CD14-positive monocyte (primary cell): ENCODE measurements at regions not wholly inside any gene's neighbourhood (a gene's known extent, or its start where the extent isn't known, plus 50 kb on each side); places are given as distances from the start of the nearest gene placed in this dataset.

Experiments
- DNase-seq, 3 donors: peaks; one replicate each; pipeline ENCODE4 v3.0.0-alpha.2; 2011 to 2022
- H2AFZ ChIP-seq: 2 replicates; pipeline ENCODE4 v1.6.0; 2012; ENCODE audit warnings: mild to moderate bottlenecking, low read depth, low read length, inconsistent platforms; ENCODE audit not compliant: insufficient read depth, poor library complexity, severe bottlenecking
- H3K27ac ChIP-seq, 2 donors: 1 replicate in 1 of 2; 2 replicates in 1 of 2; pipeline ENCODE4 v1.5.1; 2012 to 2013; ENCODE audit warnings: low read length in 2 of 2, control low read depth in 1 of 2, inconsistent platforms in 1 of 2, low read depth in 1 of 2, mild to moderate bottlenecking in 1 of 2
- H3K27me3 ChIP-seq, 2 donors: one replicate each; pipeline versions ENCODE4 v1.6.0 to v1.6.1; 2011 to 2013; ENCODE audit warnings: low read length in 2 of 2; ENCODE audit not compliant: control insufficient read depth in 2 of 2, insufficient read depth in 2 of 2
- H3K36me3 ChIP-seq, 2 donors: replicated peaks in 1 of 2; 1 replicate in 1 of 2; 2 replicates in 1 of 2; pipeline versions ENCODE4 v1.5.1 to v1.6.1; 2012 to 2013; ENCODE audit warnings: low read length in 2 of 2, control low read depth in 1 of 2, inconsistent platforms in 1 of 2, mild to moderate bottlenecking in 1 of 2; ENCODE audit not compliant: insufficient read depth in 2 of 2, control insufficient read depth in 1 of 2
- H3K4me1 ChIP-seq, 2 donors: 1 replicate in 1 of 2; 2 replicates in 1 of 2; pipeline versions ENCODE4 v1.5.1 to v1.6.1; 2012 to 2013; ENCODE audit warnings: low read length in 2 of 2, control low read depth in 1 of 2, inconsistent platforms in 1 of 2, mild to moderate bottlenecking in 1 of 2, moderate library complexity in 1 of 2; ENCODE audit not compliant: insufficient read depth in 2 of 2, control insufficient read depth in 1 of 2
- H3K4me2 ChIP-seq: replicated peaks from 2 replicates; pipeline ENCODE3; 2012; ENCODE audit warnings: low read length, moderate library complexity, mild to moderate bottlenecking; ENCODE audit not compliant: poor library complexity, severe bottlenecking; ENCODE audit errors: extremely low read depth
- H3K4me3 ChIP-seq, 3 experiments: fragments of 200-600 bp in 1 of 3; sonication (generic) in 1 of 3; replicated peaks in 1 of 3; 1 replicate in 2 of 3; 2 replicates in 1 of 3; pipeline ENCODE4 v1.5.1; 2011 to 2013; ENCODE audit warnings: low read length in 3 of 3, mild to moderate bottlenecking in 3 of 3, control low read depth in 2 of 3, low read depth in 2 of 3, inconsistent platforms in 1 of 3, moderate library complexity in 1 of 3
- H3K79me2 ChIP-seq: 2 replicates; pipeline ENCODE4 v1.6.0; 2012; ENCODE audit warnings: mild to moderate bottlenecking, control low read depth, inconsistent platforms, low read length, moderate library complexity; ENCODE audit not compliant: insufficient read depth
- H3K9ac ChIP-seq: 2 replicates; pipeline ENCODE4 v1.6.0; 2017; ENCODE audit warnings: low read length, mild to moderate bottlenecking; ENCODE audit not compliant: insufficient read depth, poor library complexity, severe bottlenecking
- H3K9me3 ChIP-seq, 2 donors: replicated peaks in 1 of 2; 1 replicate in 1 of 2; 2 replicates in 1 of 2; pipeline versions ENCODE4 v1.5.1 to v1.6.1; 2012 to 2013; ENCODE audit warnings: low read length in 2 of 2, control low read depth in 1 of 2; ENCODE audit not compliant: control insufficient read depth in 1 of 2, insufficient read depth in 1 of 2
- H4K20me1 ChIP-seq: 2 replicates; pipeline ENCODE4 v1.6.0; 2012; ENCODE audit warnings: mild to moderate bottlenecking, low read length, control low read depth, moderate library complexity; ENCODE audit not compliant: insufficient read depth
- H3K27ac Mint-ChIP-seq, 7 donors: one replicate each; pipeline ENCODE4 v1.8.0; 2020; ENCODE audit warnings: mild to moderate bottlenecking in 7 of 7, mixed read lengths in 7 of 7, moderate library complexity in 6 of 7, inconsistent platforms in 2 of 7
- H3K27me3 Mint-ChIP-seq, 3 donors: one replicate each; pipeline ENCODE4 v1.8.0; 2021 to 2022; ENCODE audit warnings: low read depth in 3 of 3, mild to moderate bottlenecking in 3 of 3, mixed read lengths in 3 of 3, moderate library complexity in 3 of 3, inconsistent platforms in 1 of 3
- H3K36me3 Mint-ChIP-seq, 2 donors: one replicate each; pipeline ENCODE4 v1.8.0; 2020; ENCODE audit warnings: mixed read lengths in 2 of 2, inconsistent platforms in 1 of 2, mild to moderate bottlenecking in 1 of 2
- H3K4me1 Mint-ChIP-seq: one replicate; pipeline ENCODE4 v1.8.0; 2020; ENCODE audit warnings: mild to moderate bottlenecking, mixed read lengths
- H3K4me3 Mint-ChIP-seq, 2 donors: one replicate each; pipeline ENCODE4 v1.8.0; 2020; ENCODE audit warnings: mild to moderate bottlenecking in 2 of 2, mixed read lengths in 2 of 2, moderate library complexity in 1 of 2
- H3K9me3 Mint-ChIP-seq, 7 donors: one replicate each; pipeline ENCODE4 v1.8.0; 2020 to 2022; ENCODE audit warnings: mixed read lengths in 7 of 7, mild to moderate bottlenecking in 6 of 7, moderate library complexity in 6 of 7, inconsistent platforms in 2 of 7
- WGBS: methylation state at CpG from one replicate; pipeline ENCODE4 v1.1.5; 2013; ENCODE audit warnings: missing lambda C conversion rate; ENCODE audit not compliant: insufficient coverage; 5-methylcytosine and 5-hydroxymethylcytosine counted together
- intact Hi-C, 2 donors: fragments of 100-400 bp; cut with micrococcal nuclease; formaldehyde crosslinking; loops; one replicate each; pipeline versions ENCODE4 v1.15.0 to v1.15.1; 2023
- TF ChIP-seq, protein P1 (sequence below): fragments of 200-600 bp; IDR thresholded peaks from one replicate; pipeline ENCODE4 v1.8.0; 2022; ENCODE audit warnings: antibody characterized with exemption, mild to moderate bottlenecking

DNA sequence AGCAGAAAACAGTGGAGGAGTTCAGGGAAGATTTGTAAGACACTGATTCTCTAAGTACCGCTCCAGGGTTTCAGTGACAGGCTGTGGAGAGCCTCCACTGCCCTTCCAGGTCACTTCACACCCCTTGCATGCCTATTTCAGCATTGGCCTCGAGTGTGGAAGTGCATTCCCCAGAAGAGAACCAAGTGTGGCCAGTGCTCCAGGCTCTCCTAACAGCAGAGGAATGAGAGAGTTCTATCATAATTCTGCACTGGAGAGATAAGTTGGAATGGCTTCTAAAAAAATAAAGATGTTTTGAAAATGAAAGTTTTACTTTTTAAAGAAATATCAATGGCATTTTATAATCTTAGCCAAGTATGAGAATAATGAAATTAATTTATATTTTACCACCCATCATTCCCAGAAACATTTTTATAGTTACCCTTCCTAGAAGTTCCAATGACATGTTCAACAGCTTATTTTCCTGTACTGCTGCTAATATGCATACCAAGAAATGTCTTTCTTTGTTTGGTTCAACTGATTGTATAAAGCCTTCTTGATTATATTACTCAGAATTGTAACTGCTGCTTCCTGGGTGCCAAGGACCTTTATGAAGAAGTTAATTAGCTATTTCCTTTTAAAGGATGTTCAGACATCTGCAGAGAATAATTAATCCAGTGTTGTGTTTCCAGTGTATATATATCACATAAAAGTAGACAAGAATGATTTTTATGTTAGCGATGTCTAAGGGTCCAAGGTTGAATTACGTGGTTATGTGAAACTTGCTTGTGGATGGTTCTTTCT is 61.0 kb upstream of the SERPINE2 start:
- Mint-ChIP-seq H3K36me3 (no peaks in the 10 kb centered on the region), H3K27ac (no peak overlapping the region), H3K4me1 (no peaks in the 10 kb centered on the region), H3K4me3 (no peak overlapping the region), H3K27me3 (peaks cover 0 to 5% (median 4%) of the 10 kb centered on the region in 3 donors), H3K9me3 (peaks cover 0 to 2% (median 1%) of the 10 kb centered on the region in 7 donors)
- H3K79me2 ChIP-seq, result no peaks in the 10 kb centered on the region
- H3K4me1 ChIP-seq, result no peaks in the 10 kb centered on the region
- no peak overlapping the region for H2AFZ ChIP-seq
- H3K9ac ChIP-seq, result no peak overlapping the region
- H3K36me3 ChIP-seq, result no peaks in the 10 kb centered on the region
- no peak overlapping the region for H3K4me3 ChIP-seq
- TF ChIP-seq, protein P1, sequence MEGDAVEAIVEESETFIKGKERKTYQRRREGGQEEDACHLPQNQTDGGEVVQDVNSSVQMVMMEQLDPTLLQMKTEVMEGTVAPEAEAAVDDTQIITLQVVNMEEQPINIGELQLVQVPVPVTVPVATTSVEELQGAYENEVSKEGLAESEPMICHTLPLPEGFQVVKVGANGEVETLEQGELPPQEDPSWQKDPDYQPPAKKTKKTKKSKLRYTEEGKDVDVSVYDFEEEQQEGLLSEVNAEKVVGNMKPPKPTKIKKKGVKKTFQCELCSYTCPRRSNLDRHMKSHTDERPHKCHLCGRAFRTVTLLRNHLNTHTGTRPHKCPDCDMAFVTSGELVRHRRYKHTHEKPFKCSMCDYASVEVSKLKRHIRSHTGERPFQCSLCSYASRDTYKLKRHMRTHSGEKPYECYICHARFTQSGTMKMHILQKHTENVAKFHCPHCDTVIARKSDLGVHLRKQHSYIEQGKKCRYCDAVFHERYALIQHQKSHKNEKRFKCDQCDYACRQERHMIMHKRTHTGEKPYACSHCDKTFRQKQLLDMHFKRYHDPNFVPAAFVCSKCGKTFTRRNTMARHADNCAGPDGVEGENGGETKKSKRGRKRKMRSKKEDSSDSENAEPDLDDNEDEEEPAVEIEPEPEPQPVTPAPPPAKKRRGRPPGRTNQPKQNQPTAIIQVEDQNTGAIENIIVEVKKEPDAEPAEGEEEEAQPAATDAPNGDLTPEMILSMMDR, result no peak
- H3K4me2 ChIP-seq, result no peak overlapping the region
- H3K9me3 ChIP-seq, result no peaks in the 10 kb centered on the region
- 100% methylated on average over 1 of the region's 4 CpGs for WGBS
- no peak for DNase-seq
- no peaks in the 10 kb centered on the region for H4K20me1 ChIP-seq
- H3K27me3 ChIP-seq, result no peaks in the 10 kb centered on the region
- intact Hi-C loops, result no loop called here
- H3K27ac ChIP-seq, result no peak overlapping the region

DNA sequence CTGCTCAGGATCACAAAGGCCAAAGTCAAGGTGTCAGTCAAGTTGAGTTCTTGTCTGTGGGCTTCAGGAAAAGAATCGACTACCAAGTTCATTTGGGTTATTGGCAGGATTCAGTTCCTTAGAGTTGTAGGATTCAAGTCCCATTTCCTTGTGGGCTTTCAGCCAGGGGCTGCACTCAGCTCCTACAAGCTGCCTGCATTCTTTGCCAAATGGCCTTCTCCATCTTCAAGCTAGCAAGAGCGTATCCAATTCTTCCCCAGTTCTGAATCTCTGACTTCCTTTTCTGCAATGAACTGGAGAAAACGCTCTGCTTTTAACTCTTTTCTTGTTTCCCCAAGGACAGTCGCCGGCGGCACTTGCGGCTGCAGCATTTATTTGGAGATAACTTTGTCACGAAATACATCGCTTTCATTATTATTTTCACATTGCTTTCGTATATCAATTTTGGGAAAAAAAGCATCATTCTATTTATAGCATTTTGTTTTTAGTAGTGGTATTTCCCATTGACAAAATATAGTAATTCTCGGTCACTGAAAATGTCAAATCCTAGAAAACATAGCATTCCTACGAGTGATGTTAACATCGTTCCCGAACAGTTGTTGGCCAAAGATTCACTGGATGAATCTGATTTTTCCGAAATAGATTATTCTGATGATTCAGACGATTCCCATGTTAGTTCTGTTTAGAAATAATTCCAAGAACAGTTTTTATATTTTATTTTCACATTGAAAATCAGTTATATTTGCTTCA is 59.6 kb upstream of the SERPINE2 start:
- H3K9me3 ChIP-seq, result no peaks in the 10 kb centered on the region
- no peak overlapping the region for H2AFZ ChIP-seq
- H3K36me3 ChIP-seq, result no peaks in the 10 kb centered on the region
- no peak overlapping the region for H3K4me2 ChIP-seq
- H3K79me2 ChIP-seq, result no peaks in the 10 kb centered on the region
- no peaks in the 10 kb centered on the region for H3K4me1 ChIP-seq
- intact Hi-C loops, result no loop called here
- H3K9ac ChIP-seq, result no peak overlapping the region
- DNase-seq, result no peak
- TF ChIP-seq, protein P1, result no peak
- Mint-ChIP-seq H3K27me3 (peaks cover 0 to 6% (median 5%) of the 10 kb centered on the region in 3 donors), H3K27ac (no peak overlapping the region), H3K4me3 (no peak overlapping the region), H3K36me3 (no peaks in the 10 kb centered on the region), H3K9me3 (peaks cover 0 to 2% (median 1%) of the 10 kb centered on the region in 7 donors), H3K4me1 (no peaks in the 10 kb centered on the region)
- 93% methylated on average over 10 of the region's 16 CpGs for WGBS
- H4K20me1 ChIP-seq, result no peaks in the 10 kb centered on the region
- no peaks in the 10 kb centered on the region for H3K27me3 ChIP-seq
- H3K4me3 ChIP-seq, result no peak overlapping the region
- H3K27ac ChIP-seq, result no peak overlapping the region
